Frontal cortex (tissue), 3 donors: ENCODE measurements at regions not wholly inside any gene's neighbourhood (a gene's known extent, or its start where the extent isn't known, plus 50 kb on each side); places are given as distances from the start of the nearest gene placed in this dataset.
"Not testable (repeated sequence)": the region's sequence is repeated elsewhere in the genome, so short reads cannot be mapped to it uniquely, and the experiment has no call there.

Source experiments
- DNase-seq, 2 donors: peaks; one replicate each; pipeline ENCODE4 v3.0.0; 2012; ENCODE audit warnings: low spot score in 2 of 2
- FAIRE-seq: peaks from 2 replicates; lab custom pipeline; 2012; peaks lifted over from hg19 to GRCh38; lab: Jason Lieb, UNC
- donor health status: control.
- donor health status: control.
- donor health status: control.

GRCh38 chr9:1115370-1115769 lies 65.2 kb downstream of the DMRT2 start:
- FAIRE-seq: no peak
- no peak for DNase-seq

DNA sequence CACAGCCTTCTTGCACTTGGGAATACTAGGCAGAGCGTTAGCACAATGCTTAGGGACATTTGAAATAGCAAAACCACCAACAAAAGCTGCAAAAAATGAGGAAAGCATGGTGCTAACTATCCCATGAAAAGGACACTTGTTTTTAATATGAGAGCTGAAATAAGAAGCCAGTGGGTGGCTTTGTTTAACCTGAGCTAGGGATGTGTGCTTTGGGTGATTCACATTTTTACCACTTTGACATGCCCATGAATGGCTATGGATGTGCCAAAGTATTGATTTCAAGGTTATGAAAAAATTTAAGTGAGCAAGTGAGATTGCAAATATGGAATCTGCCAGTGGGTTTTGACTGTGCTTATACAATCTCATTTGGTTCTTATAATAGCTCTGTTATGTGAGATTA lies 67.3 kb downstream of the DMRT2 start:
- DNase-seq (no peak), FAIRE-seq (no peak)

DNA sequence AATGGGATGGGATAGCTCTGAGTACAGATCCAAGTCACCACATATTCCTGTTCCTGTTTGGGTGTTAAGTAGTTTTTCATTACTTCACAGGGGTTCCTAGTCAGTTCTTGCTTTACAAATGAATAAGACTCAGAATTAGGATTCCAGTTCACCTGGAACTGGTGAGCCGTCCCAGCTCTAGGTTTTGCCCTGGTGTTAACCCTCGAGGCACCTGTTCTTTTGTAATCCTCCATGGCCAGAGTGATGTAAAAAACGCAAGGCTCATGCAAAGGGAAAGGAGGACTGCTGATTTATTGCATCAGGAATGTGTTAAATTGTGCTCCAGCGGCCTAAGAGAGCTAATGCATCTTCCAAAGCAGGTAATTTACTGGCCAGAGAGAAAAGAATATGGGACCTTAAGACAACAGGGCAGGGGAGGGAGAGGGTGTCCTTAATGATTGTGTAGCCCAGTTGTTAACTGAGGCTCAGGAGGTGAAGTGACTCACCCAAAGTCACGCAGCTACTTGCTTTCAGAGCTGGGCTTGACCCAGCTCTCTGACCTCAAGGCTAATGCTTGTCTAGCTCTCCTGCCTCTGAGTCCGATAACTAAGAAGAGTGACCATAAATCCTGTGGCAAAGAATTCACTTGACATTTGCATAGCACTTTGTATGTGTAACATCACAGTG lies 70.5 kb downstream of the DMRT2 start:
- FAIRE-seq (no peak), DNase-seq (no peak)

DNA sequence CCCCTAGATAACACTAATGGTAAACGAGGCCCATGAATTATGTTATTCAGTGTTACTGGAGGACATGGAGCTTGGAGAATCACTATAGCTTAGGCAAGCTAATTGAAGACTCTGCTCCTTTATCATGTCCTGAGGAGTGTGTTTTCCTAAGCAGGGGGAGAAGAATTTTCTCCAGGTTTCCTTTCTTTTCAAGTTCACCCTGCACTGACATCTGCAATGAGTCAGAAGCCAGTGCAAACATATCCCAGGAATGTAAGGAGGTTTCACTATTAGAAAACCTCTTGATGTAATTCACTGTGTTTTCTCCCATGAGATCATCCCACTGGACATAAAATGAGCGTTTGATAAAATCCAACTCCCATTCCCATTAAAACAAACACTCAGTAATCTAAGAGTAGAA lies 75.6 kb downstream of the DMRT2 start:
- FAIRE-seq (no peak), DNase-seq (no peak)

DNA sequence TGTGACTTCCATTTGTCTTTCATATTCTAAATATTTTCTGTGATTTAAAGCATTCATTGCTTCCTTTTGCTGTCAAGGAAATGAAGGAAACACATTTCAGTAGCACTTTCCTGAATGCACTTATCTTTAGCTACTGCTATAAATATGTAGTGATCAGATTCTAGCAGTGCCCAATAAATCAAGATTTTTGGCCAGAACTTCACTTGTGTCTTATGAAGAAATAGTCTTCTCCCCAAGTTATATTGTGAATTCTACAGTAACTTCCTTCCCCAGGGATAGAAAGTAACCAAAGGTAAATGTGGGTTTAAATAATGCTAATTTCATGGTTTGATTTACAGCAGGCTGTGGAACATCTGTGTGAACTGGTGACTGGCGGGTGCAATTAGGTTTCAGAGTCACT lies 77.9 kb downstream of the DMRT2 start:
- FAIRE-seq (no peak), DNase-seq (no peak)

- DNase-seq: no peak
- FAIRE-seq: no peak
Measured at GRCh38 chr9:1129382-1129781, 79.2 kb downstream of the DMRT2 start.

DNA sequence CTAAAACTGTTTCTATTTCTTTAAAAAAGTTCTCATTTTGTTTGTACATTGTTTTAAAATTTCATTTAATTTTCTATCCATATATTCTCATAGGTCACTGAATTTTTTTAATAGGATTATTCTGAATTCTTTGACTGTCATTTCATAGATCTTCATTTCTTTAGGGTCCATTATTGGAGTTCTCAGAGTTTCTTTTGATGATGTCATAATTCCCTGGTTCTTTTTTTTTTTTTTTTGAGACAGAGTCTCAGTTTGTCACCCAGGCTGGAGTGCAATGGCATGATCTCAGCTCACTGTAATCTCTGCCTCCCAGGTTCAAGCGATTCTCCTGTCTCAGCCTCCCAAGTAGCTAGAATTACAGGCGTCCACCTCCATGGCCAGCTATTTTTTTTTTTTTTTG lies 89.9 kb downstream of the DMRT2 start:
- FAIRE-seq: no peak
- DNase-seq: no peak

DNA sequence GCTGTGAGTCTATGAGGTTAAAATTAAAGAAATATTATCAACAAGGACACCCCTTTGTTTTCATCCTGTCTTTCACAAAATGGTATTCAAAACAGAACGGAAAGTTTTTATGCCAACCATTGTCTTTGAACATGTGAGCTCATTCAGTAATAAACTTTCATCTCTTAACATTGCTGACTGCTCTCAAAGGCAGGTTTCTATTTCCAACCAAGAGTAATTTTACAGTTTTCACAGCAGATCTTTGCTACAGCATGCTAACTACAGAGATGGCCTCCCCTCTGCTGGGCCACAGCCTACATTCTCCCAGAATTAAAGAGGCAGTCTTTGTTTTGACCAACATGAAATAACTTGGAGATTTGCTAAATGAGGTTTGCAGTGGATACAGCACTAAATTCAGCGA lies 101.5 kb downstream of the DMRT2 start:
- FAIRE-seq (no peak), DNase-seq (no peak)

GRCh38 chr9:1152171-1152570 lies 102.0 kb downstream of the DMRT2 start:
- DNase-seq (no peak), FAIRE-seq (no peak)

GRCh38 chr9:1154739-1155138 lies 104.6 kb downstream of the DMRT2 start:
- DNase-seq (no peak), FAIRE-seq (no peak)

- DNase-seq (no peak), FAIRE-seq (no peak)
Measured at GRCh38 chr9:1155602-1156001, 105.4 kb downstream of the DMRT2 start.

DNA sequence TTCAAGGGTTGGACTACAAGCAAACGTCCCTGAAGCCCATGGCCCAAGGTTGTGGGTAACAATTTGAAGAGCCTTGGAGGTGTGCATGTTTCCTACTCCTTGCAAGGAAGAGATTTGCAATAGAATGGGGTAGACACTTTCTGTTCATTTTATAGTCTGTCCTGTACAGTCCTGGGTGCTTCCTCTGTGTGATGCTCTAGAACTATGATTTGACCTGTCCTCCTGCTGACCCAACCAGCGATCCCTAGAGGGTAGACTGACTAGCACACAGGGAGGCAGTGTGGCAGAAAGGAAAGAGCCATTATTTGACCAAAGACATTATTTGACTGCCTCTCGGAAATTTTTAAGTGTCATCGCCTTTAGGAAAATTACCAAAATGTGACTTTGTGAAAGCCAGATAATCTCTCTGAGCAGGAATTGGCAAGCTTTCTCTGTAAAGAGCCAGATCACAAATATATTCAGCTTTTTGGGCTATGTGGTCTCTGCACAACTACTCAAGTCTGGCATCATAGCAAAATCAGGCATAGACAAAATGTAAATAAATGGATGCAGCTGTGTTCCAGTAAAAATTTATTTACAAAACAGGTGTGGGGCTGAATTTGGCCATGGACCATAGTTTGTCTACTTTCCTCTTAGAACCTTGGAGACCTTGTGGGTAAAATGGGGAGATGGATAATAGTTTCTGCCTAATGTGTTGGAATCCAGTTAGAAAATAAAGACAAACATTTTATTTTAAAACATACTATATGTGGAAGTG lies 106.8 kb downstream of the DMRT2 start:
- no peak for DNase-seq
- FAIRE-seq: no peak

DNA sequence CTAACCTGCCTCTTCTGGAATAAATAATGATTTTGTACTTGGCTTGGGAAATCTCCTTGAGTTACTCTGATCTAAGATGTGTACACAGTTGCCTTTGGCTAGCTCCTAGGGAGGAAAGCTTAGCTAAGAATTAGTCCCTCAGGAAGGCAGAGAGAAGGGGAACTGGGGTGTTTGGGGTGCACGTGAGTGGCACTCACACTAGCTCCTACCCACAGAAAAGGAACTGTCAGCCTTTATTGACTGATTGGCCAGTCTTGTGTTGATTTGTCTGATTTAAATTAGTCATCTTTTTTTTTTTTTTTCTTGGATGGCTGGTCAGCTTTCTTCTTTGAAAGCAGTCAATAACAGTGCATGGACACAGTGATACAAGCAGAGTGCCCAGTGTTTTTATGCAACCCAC lies 107.7 kb downstream of the DMRT2 start:
- DNase-seq (no peak), FAIRE-seq (no peak)

- no peak for DNase-seq
- no peak for FAIRE-seq
Measured at GRCh38 chr9:1170918-1171317, 120.8 kb downstream of the DMRT2 start.

DNA sequence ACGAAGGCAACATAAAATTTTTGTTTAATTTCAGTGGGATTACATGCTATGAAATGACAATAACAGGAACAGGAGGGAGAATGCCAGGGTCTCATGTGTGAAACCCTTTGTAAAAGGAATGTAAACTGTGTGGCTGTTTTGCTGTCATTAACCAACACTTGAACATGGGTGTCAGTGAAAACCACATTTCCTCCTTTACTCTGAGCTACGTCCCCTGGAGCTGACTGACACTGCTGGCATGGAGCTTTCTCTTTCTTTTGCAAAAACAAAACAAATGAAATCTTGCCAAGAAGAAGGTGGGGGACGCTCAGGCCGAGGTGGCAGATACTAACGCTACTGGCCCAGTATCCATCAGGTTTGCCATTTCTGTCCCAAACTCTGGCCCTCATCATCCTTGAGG lies 121.4 kb downstream of the DMRT2 start:
- no peak for FAIRE-seq
- DNase-seq: no peak

- no peak for DNase-seq
- FAIRE-seq: no peak
Measured at GRCh38 chr9:1173211-1173610, 123.1 kb downstream of the DMRT2 start.

GRCh38 chr9:1173993-1174392 lies 123.8 kb downstream of the DMRT2 start:
- DNase-seq (no peak), FAIRE-seq (no peak)

DNA sequence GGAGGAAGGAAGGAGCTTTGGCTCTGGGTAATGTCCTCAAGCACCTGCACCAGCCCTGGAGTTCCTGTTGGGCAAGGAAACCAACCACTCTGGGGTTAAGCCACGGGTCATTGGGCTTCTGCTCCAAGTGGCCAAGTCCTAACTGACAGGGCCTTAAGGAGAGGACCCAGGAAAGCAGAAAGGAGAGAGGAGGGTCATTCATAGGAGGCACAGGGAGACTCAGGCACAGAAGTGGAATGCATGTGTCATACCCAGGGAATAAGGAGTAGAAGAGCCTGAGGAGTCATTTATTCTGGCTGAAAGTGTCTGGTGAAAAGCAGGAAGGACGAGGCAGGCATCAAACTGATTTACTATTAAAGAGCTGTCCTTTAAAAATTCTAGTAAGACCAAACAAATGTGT lies 129.2 kb downstream of the DMRT2 start:
- DNase-seq (no peak), FAIRE-seq (no peak)

DNA sequence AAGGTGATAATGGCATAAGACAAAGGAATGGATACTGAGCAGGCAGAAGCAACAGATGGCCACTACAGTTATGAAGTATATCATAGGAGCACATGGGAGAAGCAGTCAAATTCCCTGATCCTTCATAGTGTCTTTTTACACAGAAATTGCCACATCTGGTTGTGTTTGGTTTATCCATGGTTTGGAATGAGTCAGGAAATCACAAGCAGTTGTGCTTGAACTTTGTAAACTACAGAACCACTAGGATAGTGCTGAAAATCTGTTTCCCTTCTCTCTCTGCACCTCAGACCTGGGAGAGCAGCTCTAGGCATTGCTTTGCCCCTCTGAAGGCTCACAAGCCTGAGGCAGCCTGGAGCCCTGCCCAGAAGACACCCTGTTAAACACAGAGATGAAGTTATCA lies 134.0 kb downstream of the DMRT2 start:
- DNase-seq: no peak
- FAIRE-seq: no peak

DNA sequence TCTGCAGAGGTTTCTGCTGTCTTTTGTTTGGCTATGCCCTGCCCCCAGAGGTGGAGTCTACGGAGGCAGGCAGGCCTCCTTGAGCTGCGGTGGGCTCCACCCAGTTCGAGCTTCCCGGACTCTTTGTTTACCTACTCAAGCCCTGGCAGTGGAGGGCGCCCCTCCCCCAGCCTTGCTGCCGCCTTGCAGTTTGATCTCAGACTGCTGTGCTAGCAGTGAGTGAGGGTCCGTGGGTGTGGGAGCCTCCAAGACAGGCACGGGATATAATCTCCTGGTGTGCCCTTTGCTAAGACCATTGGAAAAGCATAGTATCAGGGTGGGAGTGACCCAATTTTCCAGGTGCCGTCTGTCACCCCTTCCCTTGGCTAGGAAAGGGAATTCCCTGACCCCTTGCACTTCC lies 137.0 kb downstream of the DMRT2 start:
- not testable (repeated sequence) for DNase-seq, FAIRE-seq

- DNase-seq, FAIRE-seq: not testable (repeated sequence)
Measured at GRCh38 chr9:1195636-1196035, 145.5 kb downstream of the DMRT2 start.

- DNase-seq (no peak), FAIRE-seq (no peak)
Measured at GRCh38 chr9:1198085-1198484, 147.9 kb downstream of the DMRT2 start.
